HL-60 (cell line): ENCODE measurements at regions not wholly inside any gene's neighbourhood (a gene's known extent, or its start where the extent isn't known, plus 50 kb on each side); places are given as distances from the start of the nearest gene placed in this dataset.

Experiments used
- DNase-seq, 2 experiments: peaks; one replicate each; pipeline ENCODE4 v3.0.0-alpha.2; 2010 to 2020; ENCODE audit warnings: low read depth in 1 of 2, low spot score in 1 of 2
- H3K27ac ChIP-seq: fragments of 250-450 bp; sonication (Bioruptor Pico); replicated peaks from 2 replicates; pipeline ENCODE4 v1.5.1; 2020; ENCODE audit warnings: mild to moderate bottlenecking, moderate library complexity
- H3K27me3 ChIP-seq: fragments of 250-450 bp; sonication (Bioruptor Pico); 2 replicates; pipeline ENCODE4 v1.5.1; 2021; ENCODE audit warnings: mild to moderate bottlenecking, moderate library complexity; ENCODE audit not compliant: insufficient read depth, poor library complexity, severe bottlenecking
- H3K4me3 ChIP-seq: replicated peaks from 2 replicates; pipeline ENCODE4 v1.5.1; 2011; ENCODE audit warnings: mild to moderate bottlenecking, control low read depth, low read length; ENCODE audit not compliant: insufficient read depth
- GABPA ChIP-seq: IDR thresholded peaks from 2 replicates; pipeline ENCODE4 v1.6.1; 2012; ENCODE audit warnings: low read depth
- POLR2AphosphoS5 ChIP-seq: IDR thresholded peaks from 2 replicates; pipeline ENCODE4 v1.6.1; 2012; ENCODE audit warnings: low read depth
- REST ChIP-seq: IDR thresholded peaks from 2 replicates; pipeline ENCODE4 v1.6.1; 2012; ENCODE audit warnings: low read depth; ENCODE audit not compliant: insufficient replicate concordance
- SPI1 ChIP-seq: IDR thresholded peaks from 2 replicates; pipeline ENCODE4 v1.6.1; 2012; ENCODE audit warnings: low read depth, mild to moderate bottlenecking, borderline replicate concordance
- TF ChIP-seq, protein P1 (sequence below): IDR thresholded peaks from one replicate; pipeline ENCODE4 v1.5.1; 2011; ENCODE audit warnings: low read length, control low read depth, inconsistent platforms; ENCODE audit not compliant: insufficient read depth

DNA sequence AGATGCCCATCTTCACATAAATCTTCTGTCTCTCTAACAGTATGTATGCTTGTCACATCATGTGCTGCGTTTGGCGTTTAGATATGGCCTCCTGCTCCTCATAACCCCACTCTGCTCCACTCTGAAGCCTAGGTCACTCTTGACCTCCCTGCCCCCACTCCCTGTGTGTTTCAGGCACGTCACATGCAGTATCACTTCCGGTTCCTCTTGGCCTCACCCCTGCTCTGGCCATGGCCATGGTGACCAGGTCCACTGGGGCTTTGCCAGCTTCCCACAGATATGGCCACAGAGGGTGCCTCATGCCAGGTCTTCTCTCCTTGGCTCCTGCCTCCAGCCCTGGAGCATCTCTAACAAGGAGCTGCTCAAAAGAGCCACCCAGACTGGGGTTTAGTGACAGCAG lies 160.0 kb downstream of the RNF152 start:
- H3K4me3 ChIP-seq: no peak overlapping the region
- H3K27me3 ChIP-seq: peaks cover 8% of the 10 kb centered on the region
- H3K27ac ChIP-seq: no peak overlapping the region
- TF ChIP-seq POLR2AphosphoS5: no peak
- no peak for TF ChIP-seq GABPA
- no peak for TF ChIP-seq REST
- TF ChIP-seq, protein P1, sequence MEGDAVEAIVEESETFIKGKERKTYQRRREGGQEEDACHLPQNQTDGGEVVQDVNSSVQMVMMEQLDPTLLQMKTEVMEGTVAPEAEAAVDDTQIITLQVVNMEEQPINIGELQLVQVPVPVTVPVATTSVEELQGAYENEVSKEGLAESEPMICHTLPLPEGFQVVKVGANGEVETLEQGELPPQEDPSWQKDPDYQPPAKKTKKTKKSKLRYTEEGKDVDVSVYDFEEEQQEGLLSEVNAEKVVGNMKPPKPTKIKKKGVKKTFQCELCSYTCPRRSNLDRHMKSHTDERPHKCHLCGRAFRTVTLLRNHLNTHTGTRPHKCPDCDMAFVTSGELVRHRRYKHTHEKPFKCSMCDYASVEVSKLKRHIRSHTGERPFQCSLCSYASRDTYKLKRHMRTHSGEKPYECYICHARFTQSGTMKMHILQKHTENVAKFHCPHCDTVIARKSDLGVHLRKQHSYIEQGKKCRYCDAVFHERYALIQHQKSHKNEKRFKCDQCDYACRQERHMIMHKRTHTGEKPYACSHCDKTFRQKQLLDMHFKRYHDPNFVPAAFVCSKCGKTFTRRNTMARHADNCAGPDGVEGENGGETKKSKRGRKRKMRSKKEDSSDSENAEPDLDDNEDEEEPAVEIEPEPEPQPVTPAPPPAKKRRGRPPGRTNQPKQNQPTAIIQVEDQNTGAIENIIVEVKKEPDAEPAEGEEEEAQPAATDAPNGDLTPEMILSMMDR: no peak
- no peak for TF ChIP-seq SPI1
- DNase-seq: no peak

GRCh38 chr18:61731693-61732376 lies 161.0 kb downstream of the RNF152 start:
- TF ChIP-seq SPI1 (no peak), GABPA (no peak), POLR2AphosphoS5 (no peak), REST (no peak)
- TF ChIP-seq, protein P1: no peak
- Histone ChIP-seq H3K27ac (no peak overlapping the region), H3K4me3 (no peak overlapping the region), H3K27me3 (peaks cover 10% of the 10 kb centered on the region)
- no peak for DNase-seq

DNA sequence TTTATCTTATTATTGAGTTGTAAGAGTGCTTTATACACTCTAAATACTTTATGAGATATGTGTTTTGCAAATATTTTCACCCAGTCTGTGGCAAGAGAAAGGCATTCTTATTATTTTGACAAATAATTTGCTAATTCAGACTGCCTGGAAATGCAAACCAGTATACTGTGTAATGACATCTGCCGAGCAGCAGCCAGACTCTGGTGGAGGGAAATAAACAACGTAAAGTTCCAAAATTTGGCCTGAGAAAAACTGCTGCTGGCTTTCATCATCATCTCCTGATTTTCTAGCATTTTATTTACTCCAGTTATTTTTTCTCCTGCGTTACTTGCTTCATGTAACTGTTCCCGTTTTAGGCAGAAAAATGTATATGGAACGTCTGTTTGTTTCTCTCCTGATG lies 161.6 kb downstream of the RNF152 start:
- TF ChIP-seq GABPA (no peak), SPI1 (no peak), POLR2AphosphoS5 (no peak), REST (no peak)
- TF ChIP-seq, protein P1: no peak
- peaks cover 11% of the 10 kb centered on the region for H3K27me3 ChIP-seq
- DNase-seq: no peak

More for the DNA sequence above, 161.6 kb downstream of the RNF152 start:
- Histone ChIP-seq H3K27ac (no peak overlapping the region), H3K4me3 (no peak overlapping the region)
